ENCODE measurements at regions not wholly inside any gene's neighbourhood (a gene's known extent, or its start where the extent isn't known, plus 50 kb on each side); places are given as distances from the start of the nearest gene placed in this dataset.

DNA sequence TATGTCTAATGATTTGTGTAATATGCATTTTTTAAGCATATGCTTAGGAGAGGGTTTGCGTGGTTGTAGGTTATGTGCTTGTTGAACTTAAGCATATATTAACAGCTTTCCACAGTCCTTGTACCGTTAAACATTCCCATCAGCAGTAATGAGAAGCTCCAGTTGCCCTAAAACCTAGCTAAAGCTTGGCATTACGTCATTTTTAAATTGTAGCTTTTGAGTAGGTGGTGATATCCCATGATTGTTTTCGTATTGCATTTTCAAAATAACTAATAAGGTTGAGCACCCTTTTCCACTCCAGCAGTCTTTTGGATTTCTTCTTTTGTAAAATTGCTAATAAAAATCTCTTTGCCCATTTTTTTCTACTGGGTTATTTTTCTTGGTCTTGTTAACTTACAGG lies 453.1 kb upstream of the GCFC2 start:
- TF ChIP-seq ZNF384 (IDR thresholded peaks at IDR 0.05) (no peak), TARDBP (IDR thresholded peaks at IDR 0.05) (no peak), ELF4 (IDR thresholded peaks at IDR 0.05) (no peak), FOXK2 (IDR thresholded peaks at IDR 0.05) (no peak), SP1 (IDR thresholded peaks at IDR 0.05) (no peak)
